Muscle layer of duodenum (tissue), 2 donors: ENCODE measurements at regions not wholly inside any gene's neighbourhood (a gene's known extent, or its start where the extent isn't known, plus 50 kb on each side); places are given as distances from the start of the nearest gene placed in this dataset.
"Not testable (repeated sequence)": the region's sequence is repeated elsewhere in the genome, so short reads cannot be mapped to it uniquely, and the experiment has no call there.

Experiments
- H3K27ac ChIP-seq: one replicate; pipeline ENCODE4 v1.7.0; 2013; ENCODE audit warnings: mild to moderate bottlenecking, low read length
- H3K27me3 ChIP-seq: one replicate; pipeline ENCODE4 v1.7.0; 2013; ENCODE audit warnings: low read depth, mild to moderate bottlenecking, control low read depth, low read length
- H3K36me3 ChIP-seq, 2 donors: one replicate each; pipeline ENCODE4 v1.7.0; 2013; ENCODE audit warnings: low read length in 2 of 2, control low read depth in 1 of 2, mild to moderate bottlenecking in 1 of 2; ENCODE audit not compliant: insufficient read depth in 2 of 2, control insufficient read depth in 1 of 2
- H3K4me1 ChIP-seq, 2 donors: one replicate each; pipeline ENCODE4 v1.7.0; 2013; ENCODE audit warnings: low read length in 2 of 2, mild to moderate bottlenecking in 2 of 2, control low read depth in 1 of 2, moderate library complexity in 1 of 2; ENCODE audit not compliant: insufficient read depth in 2 of 2, control insufficient read depth in 1 of 2
- H3K4me3 ChIP-seq, 2 donors: one replicate each; pipeline ENCODE4 v1.7.0; 2013; ENCODE audit warnings: low read length in 2 of 2, low read depth in 1 of 2, mild to moderate bottlenecking in 1 of 2
- H3K9me3 ChIP-seq, 2 donors: one replicate each; pipeline ENCODE4 v1.7.0; 2013; ENCODE audit warnings: low read length in 2 of 2, control low read depth in 1 of 2, mild to moderate bottlenecking in 1 of 2; ENCODE audit not compliant: control insufficient read depth in 1 of 2
- donor health status: healthy.

- not testable (repeated sequence) for H3K36me3 ChIP-seq, H3K9me3 ChIP-seq, H3K4me3 ChIP-seq, H3K27ac ChIP-seq, H3K27me3 ChIP-seq, H3K4me1 ChIP-seq
Observed at GRCh38 chr1:101493920-101494319, 257.1 kb downstream of the S1PR1 start.

DNA sequence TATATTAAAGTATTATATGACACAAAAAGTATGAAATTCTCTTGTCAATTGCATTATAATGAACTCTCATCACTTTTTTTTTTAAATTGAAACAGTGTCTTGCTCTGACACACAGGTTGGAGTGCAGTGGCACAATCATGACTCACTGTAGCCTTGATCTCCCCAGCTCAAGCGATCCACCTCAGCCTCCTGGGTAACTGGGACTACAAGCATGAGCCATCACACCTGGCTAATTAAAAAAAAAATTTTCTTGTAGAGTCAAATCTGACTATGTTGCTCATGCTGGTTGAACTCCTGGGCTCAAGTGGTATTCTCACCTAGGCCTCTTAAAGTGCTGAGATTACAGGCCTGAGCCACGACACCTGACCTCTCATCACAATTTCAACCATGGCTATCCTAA lies 259.3 kb downstream of the S1PR1 start:
- Histone ChIP-seq H3K4me3 (no peak overlapping the region), H3K27ac (no peak overlapping the region), H3K36me3 (no peaks in the 10 kb centered on the region), H3K9me3 (no peaks in the 10 kb centered on the region), H3K4me1 (no peaks in the 10 kb centered on the region), H3K27me3 (no peaks in the 10 kb centered on the region)

- H3K27me3 ChIP-seq = no peaks in the 10 kb centered on the region
- H3K27ac ChIP-seq = no peak overlapping the region
- no peaks in the 10 kb centered on the region for H3K36me3 ChIP-seq
- H3K4me1 ChIP-seq = no peaks in the 10 kb centered on the region
- H3K4me3 ChIP-seq = no peak overlapping the region
- no peaks in the 10 kb centered on the region for H3K9me3 ChIP-seq
Observed at GRCh38 chr1:101497881-101498559, 261.2 kb downstream of the S1PR1 start.

DNA sequence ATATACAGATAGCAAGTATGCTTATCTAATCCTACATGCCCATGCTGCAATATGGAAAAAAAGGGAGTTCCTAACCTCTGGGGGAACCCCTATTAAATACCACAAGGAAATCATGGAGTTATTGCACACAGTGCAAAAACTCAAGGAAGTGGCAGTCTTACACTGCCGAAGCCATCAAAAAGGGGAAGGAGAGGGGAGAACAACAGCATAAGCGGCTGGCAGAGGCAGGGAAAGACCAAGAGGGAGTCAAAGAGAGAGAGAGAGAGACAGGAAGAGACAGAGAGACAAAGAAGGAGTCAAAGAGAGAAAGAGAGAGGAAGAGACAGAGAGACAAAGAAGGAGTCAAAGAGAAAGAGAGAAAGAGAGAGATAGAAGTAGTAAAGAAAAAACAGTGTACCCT lies 267.3 kb downstream of the S1PR1 start:
- H3K27me3 ChIP-seq, H3K4me1 ChIP-seq, H3K9me3 ChIP-seq, H3K4me3 ChIP-seq, H3K27ac ChIP-seq, H3K36me3 ChIP-seq: not testable (repeated sequence)

- H3K4me3 ChIP-seq, H3K36me3 ChIP-seq, H3K27ac ChIP-seq, H3K9me3 ChIP-seq, H3K4me1 ChIP-seq, H3K27me3 ChIP-seq: not testable (repeated sequence)
Observed at GRCh38 chr1:101505240-101505639, 268.4 kb downstream of the S1PR1 start.

DNA sequence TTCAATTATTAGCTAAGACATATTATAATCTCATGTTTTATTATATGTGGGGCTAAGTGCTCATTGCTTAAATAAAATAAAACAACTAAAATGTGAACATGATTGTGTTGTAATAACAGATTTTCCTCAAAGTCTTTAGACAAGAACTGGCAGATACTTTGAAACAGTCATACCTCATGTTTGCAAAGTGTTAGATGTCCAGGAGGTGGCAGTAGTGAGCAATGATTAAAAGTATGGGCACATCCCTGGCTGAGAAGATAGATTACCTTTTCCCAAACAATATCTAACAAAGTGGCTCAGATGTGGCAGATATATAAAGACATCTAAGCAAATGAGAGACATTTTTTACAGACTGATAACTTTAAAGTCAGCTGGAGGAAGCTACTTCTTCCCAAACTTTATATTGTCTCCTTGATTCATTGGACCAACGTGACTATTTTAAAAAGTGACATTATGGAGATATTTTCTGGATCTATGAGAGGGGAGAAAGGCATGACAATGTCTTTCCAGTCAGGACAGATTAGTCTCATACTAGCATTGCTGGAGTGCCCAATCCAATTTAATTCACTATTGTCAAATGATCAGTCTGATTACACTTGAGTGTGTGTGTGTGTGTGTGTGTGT lies 269.8 kb downstream of the S1PR1 start:
- Histone ChIP-seq H3K27me3 (no peaks in the 10 kb centered on the region), H3K27ac (no peak overlapping the region), H3K9me3 (no peaks in the 10 kb centered on the region), H3K4me1 (no peaks in the 10 kb centered on the region), H3K36me3 (no peaks in the 10 kb centered on the region), H3K4me3 (no peak overlapping the region)

GRCh38 chr1:101507547-101507971 lies 270.7 kb downstream of the S1PR1 start:
- H3K9me3 ChIP-seq = no peaks in the 10 kb centered on the region
- no peaks in the 10 kb centered on the region for H3K27me3 ChIP-seq
- H3K36me3 ChIP-seq = no peaks in the 10 kb centered on the region
- no peak overlapping the region for H3K27ac ChIP-seq
- no peak overlapping the region for H3K4me3 ChIP-seq
- no peaks in the 10 kb centered on the region for H3K4me1 ChIP-seq

DNA sequence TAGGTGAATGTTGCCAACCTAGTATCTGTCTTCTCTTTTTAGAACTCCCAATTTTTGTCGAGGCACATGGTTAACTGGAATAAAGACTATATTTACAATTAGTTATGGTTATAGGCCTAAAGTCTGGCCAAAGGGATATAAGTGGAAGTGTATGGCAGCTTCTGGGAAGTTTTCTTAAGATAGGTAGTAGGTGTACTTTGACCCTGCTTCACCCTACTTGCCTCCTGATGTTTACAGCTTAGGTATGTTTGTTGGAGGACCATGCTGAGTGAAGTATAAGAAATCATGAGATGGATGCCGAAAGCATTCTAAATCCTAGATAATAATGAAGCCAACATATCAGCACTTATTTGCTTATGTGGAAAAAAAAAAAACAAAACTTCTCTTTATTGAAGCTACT lies 272.1 kb downstream of the S1PR1 start:
- no peak overlapping the region for H3K4me3 ChIP-seq
- no peaks in the 10 kb centered on the region for H3K4me1 ChIP-seq
- H3K27me3 ChIP-seq = no peaks in the 10 kb centered on the region
- no peaks in the 10 kb centered on the region for H3K36me3 ChIP-seq
- H3K27ac ChIP-seq = no peak overlapping the region
- no peaks in the 10 kb centered on the region for H3K9me3 ChIP-seq

DNA sequence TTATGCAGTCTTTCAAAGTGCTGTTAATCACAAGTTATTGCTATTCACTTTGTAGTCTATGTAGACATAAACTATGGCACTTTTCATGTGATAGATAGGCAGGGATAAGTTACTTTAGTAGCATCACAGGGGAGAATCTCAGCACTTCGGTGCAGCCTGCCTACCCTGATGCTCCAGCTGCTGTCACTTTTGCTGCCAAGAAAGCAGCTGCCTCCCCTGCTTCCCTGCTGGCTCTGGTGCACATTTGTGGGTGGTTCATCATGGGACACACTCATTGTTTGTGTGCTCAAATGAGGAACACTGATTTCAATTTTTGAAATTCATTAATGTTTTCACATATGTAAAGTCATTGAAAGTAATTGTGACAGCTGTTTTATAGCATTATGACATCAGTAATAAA lies 272.6 kb downstream of the S1PR1 start:
- no peak overlapping the region for H3K4me3 ChIP-seq
- no peak overlapping the region for H3K27ac ChIP-seq
- no peaks in the 10 kb centered on the region for H3K36me3 ChIP-seq

GRCh38 chr1:101511202-101511891 lies 274.5 kb downstream of the S1PR1 start:
- Histone ChIP-seq H3K27me3 (no peaks in the 10 kb centered on the region), H3K9me3 (no peaks in the 10 kb centered on the region), H3K4me3 (no peak overlapping the region), H3K36me3 (no peaks in the 10 kb centered on the region), H3K27ac (no peak overlapping the region), H3K4me1 (no peaks in the 10 kb centered on the region)

More for the DNA sequence above, 272.6 kb downstream of the S1PR1 start:
- no peaks in the 10 kb centered on the region for H3K27me3 ChIP-seq
- H3K4me1 ChIP-seq = no peaks in the 10 kb centered on the region
- H3K9me3 ChIP-seq = no peaks in the 10 kb centered on the region

DNA sequence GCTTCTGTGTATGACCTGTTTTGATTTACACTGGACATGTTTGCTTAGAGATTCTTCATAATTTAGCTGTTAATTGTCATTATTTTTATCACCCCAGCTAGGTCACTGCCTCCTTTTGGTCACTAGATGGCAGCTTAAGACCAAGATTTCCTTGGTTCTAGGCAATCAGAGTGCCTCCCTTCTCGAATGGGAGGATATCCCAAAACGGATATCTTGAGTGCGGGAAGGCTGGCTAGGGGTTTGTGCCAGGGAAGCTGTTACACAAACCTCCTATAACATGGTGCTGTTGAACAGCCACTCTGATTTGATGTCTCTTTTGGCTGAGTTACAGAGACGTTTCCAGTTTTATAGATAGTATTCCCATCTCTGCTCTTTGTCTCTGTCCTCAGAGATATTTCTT lies 283.5 kb downstream of the S1PR1 start:
- Histone ChIP-seq H3K9me3 (peaks cover 0 to 6% of the 10 kb centered on the region in 2 donors), H3K4me3 (no peak overlapping the region), H3K36me3 (no peaks in the 10 kb centered on the region), H3K27ac (no peak overlapping the region), H3K27me3 (no peaks in the 10 kb centered on the region), H3K4me1 (no peaks in the 10 kb centered on the region)
